ENCODE measurements at regions not wholly inside any gene's neighbourhood (a gene's known extent, or its start where the extent isn't known, plus 50 kb on each side); places are given as distances from the start of the nearest gene placed in this dataset.
"Not testable (repeated sequence)": the region's sequence is repeated elsewhere in the genome, so short reads cannot be mapped to it uniquely, and the experiment has no call there.

DNA sequence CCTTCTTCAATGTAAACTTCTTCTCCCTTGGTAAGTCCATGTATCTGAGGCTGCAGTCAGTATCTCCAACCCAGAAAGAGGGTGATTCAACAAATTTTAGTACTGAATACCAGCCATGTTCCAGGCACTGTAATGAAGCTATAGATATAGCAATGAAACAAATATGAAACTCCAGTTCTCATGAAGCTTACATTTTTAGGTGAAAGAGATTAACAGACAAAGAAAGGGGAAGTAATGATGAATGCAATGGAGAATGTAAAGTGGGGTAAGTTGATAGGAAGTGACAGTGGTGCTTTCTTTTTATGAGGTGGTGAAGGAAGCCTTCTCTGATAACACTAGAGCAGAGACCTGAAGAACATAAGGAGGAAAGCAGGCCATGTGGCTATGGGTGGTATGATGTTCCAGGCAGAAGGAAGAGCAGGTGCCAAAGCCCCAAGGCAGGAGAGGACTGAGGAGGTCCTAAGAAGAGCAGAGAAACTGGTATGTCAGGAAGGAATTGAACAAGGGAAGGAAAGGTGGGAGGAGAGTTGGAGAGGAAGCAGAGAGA lies 143.6 kb downstream of the TFAP2B start:
- no peak for DNase-seq

DNA sequence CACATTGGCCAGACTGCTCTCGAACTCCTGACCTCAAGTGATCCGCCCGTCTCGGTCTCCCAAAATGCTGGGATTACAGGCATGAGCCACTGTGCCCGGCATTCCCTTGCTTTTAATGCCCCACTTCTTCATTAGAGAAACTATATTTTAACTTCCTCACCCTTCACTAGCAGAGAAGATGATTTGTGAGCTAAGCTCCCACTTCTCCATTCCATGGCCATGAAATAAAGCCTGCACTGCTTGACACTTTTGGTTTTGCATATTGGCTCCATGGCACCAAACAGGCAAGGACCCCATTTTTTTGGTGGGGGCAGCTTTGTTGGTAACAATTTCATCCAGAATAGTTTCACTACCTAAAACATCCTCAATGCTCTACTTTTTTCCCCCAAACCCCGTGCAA lies 145.3 kb downstream of the TFAP2B start:
- DNase-seq: no peak

DNA sequence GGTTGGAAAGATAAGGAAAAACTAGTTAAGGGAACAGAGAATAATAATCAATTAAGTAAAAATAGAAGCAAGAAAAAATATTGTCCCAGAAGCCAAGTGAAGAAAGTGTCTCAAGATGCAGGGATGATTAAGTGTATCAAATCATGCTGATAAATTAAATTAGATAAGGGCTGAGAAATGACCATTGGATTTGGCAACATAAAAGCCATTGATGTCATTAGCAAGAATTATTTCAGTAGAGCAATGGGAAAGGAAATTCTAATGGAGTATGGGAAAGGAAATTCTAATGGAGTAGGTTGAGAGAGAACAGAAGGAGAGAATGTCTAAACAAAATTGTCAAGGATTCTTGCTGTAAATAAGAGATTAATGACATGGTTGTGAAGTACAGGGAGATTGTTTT lies 146.8 kb downstream of the TFAP2B start:
- DNase-seq: no peak

GRCh38 chr6:50966532-50966931 lies 147.9 kb downstream of the TFAP2B start:
- DNase-seq: no peak

GRCh38 chr6:50966986-50967385 lies 148.3 kb downstream of the TFAP2B start:
- DNase-seq: no peak

GRCh38 chr6:50968246-50968645 lies 149.6 kb downstream of the TFAP2B start:
- not testable (repeated sequence) for DNase-seq

GRCh38 chr6:50970908-50971307 lies 152.2 kb downstream of the TFAP2B start:
- DNase-seq: no peak

DNA sequence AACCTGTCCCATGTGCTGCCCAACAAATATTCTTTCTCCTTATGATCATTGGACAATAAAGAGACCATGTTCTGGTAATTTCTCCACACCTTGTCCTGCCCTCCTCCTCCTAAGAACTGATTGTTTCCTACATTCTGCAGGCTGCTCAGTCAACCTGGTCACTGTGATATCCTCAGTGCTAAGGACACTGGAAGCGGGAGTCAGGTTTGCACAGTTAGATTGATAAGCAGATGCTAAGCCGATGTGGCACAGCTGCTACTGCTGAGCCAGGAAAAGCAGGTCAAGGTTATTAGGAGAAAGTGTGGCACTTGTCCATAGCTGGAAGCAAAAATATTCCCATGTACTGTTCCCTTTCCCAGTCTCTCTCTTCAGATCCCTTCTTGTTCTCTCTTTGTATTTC lies 154.8 kb downstream of the TFAP2B start:
- DNase-seq: no peak

DNA sequence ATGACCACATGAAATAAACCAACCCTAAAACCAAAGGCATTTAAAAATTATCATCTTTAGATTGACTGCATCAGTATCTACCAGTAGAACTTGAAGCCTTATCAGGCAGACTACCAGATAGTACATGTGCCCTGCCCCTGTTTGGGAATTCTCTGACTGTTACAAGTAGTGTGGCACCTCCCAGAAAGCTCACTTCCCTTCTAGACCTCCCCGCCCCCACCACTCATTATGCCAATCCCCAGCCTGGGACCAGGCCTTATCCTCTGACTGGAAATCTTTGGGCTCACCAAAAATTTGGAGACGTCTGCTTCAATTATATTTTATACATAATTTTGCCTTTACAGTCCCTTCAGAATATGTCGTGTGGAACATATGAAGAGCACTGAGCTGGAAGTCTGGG lies 155.6 kb downstream of the TFAP2B start:
- DNase-seq: no peak

GRCh38 chr6:50975216-50975615 lies 156.5 kb downstream of the TFAP2B start:
- no peak for DNase-seq

DNA sequence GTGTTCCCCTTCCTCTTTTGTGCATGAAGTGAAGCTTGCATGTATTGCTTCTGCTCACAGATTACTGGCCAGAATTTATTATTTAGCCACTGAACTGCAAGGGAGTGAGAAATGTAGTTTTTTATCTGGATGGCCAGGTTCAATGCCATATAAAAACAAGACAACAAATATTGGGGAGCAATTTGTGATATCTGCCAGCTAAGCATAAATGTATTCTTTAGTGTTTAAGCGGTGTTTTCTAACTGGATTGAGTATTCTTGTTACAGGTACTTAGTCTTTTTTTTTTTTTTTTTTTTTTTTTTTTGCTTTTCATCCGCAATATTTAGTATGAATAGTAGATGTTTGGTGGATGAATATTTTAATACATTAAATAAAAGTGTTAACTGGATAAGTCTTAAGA lies 158.2 kb downstream of the TFAP2B start:
- no peak for DNase-seq

DNA sequence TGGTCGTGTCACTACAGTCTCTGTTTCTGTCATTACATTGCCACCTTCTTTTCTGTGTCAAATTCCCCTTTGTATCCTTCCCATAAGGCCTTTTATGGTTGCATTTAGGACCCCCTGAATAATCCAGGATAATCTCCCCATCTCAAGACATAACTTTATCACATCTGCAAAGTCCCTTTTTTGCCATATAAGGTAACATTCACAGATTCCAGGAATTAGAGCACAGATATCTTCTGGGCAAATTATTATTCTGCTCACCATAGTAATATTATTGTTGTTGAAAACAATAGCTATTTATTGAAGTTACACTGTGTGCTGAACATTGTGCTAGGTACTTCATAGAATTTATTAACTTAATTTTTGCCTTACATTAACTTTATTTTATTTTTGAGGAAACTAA lies 159.1 kb downstream of the TFAP2B start:
- no peak for DNase-seq

DNA sequence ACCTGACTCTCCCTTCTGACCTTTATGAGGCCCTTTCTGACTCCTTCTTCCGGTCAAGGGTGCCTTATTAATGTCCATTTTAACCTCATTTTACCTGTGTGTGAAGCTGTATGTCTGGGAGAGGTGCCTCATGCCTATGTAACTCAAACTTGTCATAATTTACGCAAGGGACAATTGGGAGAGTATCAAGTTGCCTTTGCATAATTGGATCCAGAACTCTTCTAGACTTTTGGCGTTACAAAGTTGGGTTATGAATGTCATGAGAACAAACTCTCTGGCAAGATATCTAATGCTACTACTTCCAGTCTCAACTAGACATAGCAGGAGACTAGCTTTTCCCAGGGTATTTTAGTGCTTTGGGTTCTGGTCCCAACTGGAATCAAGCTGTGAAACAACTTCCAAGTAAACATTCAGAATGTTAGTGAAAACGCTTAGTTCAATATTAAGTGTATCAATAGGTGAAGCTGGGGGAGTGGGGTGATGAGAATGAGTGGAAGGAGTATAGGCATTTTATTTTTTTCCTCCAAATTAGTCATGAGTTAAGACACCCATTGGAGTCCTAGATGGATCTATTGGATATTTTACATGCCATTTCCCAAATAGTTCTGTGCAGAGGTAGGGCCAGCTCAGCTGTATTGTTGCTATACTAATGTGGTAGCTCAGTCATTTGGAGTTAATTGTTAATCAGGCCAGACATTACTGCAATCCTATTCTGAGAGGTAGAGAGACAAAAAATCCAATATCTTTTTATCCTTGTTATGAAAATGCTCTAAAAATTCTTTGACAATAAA lies 159.9 kb downstream of the TFAP2B start:
- no peak for DNase-seq

DNA sequence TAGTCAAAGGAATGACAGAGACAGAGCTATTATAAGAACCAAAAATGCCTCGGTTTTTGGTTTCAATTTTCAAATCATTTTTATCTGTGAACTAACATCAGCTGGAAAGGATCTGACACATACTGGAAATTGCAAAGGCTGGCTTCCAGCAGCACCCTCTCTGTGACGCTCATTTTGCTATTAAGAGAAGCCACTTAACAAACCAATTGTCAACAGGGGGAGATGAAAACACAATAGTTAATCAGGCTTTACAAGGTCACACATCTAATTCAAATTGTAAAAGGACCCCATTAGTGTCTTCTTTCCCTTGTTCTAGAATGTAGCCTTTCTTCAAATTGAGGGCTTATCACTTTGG lies 160.5 kb downstream of the TFAP2B start:
- DNase-seq: no peak

DNA sequence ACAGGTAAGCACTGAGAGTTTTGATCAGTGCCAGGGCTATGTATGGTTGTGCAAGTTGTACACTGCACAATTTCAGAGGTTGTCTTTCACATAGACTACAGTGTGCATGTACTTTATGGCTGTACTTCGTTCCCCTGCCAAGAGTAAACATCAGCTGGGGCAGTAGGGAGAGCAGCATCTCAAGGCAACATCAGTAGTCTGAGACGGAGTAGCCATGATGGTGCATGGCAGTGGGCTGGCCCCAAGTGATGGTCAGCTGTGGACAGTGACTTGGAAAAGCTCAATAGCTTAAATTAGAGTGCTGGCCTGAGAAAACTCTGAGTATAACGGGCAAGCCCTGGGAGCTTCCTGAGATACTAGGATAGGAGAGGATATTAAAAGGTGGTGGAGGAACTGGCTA lies 165.5 kb downstream of the TFAP2B start:
- DNase-seq: no peak

DNA sequence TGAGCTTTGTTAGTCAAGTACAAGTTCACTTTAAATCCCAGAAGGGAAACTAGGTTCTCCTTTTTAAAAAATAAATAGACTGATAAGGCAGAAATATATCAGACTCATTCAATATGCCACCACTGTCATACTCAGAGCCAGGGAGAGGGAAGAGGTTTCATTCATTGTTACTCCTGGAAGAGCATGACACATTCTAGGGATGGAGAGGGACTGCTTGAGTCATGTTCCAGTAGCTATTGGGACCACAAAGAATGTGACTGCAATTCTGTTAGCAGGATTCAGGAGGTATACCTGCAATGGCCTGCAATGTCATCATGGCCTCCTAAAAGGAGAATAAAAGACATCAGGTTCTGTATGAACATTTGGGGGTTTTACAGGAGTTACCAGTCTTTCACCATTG lies 167.6 kb downstream of the TFAP2B start:
- no peak for DNase-seq

GRCh38 chr6:50989123-50989522 lies 170.5 kb downstream of the TFAP2B start:
- no peak for DNase-seq

- no peak for DNase-seq
These were observed 172.2 kb downstream of the TFAP2B start for GRCh38 chr6:50990750-50991446.

- DNase-seq: no peak
These were observed 173.6 kb downstream of the TFAP2B start for GRCh38 chr6:50992232-50992631.

GRCh38 chr6:50992704-50993625 lies 174.3 kb downstream of the TFAP2B start:
- peak; percentile 3 for DNase-seq

- DNase-seq: no peak
These were observed 175.5 kb downstream of the TFAP2B start for GRCh38 chr6:50993941-50994720.

DNA sequence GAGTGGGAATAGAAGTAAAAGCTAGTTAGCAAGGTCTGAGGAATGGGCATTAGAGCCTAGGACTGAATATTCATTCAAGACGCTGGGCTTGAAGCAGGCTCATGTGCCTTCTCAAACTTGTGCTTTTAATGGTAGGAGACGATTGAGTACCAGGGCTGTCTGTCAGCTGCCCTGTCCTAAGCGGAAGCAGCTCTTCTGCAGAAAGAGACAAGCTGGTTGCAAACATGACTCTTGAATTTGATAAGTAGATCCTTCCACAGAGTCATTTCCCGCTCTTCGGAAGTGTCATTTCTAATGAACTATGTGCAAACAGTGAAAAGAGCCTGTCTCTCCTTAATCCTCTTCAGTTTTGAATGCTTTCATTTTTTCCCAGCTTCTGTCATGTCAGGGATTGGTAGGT lies 176.4 kb downstream of the TFAP2B start:
- no peak for DNase-seq

DNA sequence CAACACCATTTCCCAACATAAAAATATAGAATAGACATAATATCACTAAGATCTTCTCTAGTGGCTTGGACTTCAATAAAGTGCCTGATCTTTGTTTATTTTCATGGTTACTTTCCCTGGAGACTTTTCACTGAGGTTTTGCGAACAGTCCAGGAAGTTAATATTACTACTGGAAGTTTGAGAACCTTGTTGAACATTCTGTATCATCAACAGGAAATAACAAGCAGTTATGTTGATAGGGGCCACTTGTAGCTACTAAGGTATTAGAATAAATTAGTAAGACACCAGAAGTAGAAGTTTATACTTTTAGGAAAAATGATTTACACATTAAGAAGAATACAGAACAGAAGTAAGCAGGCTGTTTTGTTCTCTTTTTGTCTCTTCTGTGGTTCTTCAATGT lies 180.2 kb downstream of the TFAP2B start:
- no peak for DNase-seq
